Activated CD4-positive, CD25-positive, alpha-beta regulatory T cell (primary cell): ENCODE measurements at regions not wholly inside any gene's neighbourhood (a gene's known extent, or its start where the extent isn't known, plus 50 kb on each side); places are given as distances from the start of the nearest gene placed in this dataset.

Source experiments
- DNase-seq, 4 experiments: peaks; one replicate each; lab custom pipeline; 2025; lab: John Stamatoyannopoulos, UW

GRCh38 chr4:15340902-15341732 lies 86.7 kb upstream of the C1QTNF7 start:
- DNase-seq, result no peak

DNA sequence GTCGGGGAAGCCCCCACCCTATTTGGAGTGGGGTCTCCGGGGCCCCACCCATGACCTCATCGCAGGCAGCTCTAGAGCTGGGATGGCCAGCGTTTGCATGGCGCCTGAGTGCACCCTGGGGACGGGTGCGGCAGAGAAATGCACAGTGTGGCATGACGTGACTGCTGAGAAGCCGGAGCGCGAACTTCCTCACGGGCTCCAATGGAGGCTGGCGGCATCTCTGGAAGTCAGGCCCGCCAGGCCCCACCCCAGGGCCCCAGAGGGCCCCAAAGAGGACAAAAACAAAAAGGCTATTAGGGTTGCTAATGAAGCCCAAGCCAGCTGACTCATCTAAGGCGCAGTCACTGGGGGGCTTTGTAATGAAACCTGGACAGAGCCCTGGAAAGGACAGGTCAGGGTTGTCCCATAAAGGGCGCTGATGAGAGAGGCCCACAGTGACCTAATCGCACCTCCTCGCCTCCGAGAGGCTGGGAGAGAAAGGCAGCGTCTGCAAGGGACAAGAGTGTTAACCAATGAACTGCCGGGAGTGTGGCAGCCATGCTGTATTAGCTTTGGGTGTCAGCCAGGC lies 86.0 kb upstream of the C1QTNF7 start:
- DNase-seq, result no peak

DNA sequence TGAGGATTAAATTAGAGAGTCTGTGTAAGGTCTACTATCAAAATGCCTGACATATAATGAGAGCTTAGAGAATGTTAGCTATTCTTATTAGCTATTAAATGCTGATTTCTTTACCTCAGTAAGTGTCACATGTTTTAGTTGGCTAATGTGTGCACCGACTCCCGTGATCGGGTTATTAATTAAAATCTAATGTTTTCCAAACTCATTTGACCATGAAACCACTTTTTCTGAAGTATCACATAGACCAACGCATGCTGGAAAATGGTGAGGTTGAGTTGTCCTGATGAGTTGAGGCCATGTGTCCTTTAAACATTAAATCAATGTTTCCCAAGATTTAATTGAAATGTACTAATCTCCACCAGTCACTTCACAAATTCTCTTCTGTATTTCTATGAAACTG lies 84.8 kb upstream of the C1QTNF7 start:
- DNase-seq, result no peak

GRCh38 chr4:15343581-15343980 lies 84.3 kb upstream of the C1QTNF7 start:
- DNase-seq, result no peak

DNA sequence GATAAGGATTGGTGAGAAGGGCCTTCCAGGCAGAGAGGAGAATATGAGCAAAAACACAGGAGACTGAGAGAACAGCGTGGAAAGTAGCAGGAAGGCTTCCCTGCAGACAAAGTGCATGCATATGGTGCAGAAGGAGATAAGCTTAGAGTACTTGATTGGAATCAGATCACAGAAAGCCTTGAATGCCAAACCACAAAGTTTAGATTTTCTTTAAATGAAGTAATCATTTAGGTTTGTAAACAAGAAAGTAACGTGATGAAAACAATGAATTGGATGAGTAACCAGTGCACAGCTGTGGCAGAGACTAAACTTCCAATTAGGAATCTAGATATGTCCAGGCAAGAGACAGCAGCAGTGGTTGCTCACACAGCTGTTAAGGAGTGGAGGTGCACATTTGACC lies 83.8 kb upstream of the C1QTNF7 start:
- no peak for DNase-seq

DNA sequence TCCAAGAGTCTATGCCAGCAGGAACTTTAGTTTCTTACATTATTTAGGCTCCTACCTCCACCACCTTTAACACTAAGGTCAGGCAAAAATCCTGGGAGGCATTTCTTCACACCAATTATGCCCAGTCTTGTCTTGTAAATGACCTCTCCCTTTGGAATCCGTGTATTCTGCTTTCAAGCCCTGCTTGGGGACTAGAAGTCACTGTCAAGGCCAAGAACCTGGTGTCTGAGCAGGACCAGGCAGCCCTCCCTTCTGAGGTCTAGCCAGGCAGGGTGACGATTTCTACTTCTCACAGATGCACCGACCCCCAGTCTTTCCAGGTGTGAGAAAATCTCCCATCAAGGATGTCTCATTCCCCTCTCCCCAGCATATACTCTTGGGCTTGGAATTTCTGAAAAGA lies 82.7 kb upstream of the C1QTNF7 start:
- no peak for DNase-seq

GRCh38 chr4:15348236-15348635 lies 79.6 kb upstream of the C1QTNF7 start:
- DNase-seq, result no peak

GRCh38 chr4:15348695-15349094 lies 79.1 kb upstream of the C1QTNF7 start:
- no peak for DNase-seq

- DNase-seq, result no peak
Measured at GRCh38 chr4:15349531-15349935, 78.3 kb upstream of the C1QTNF7 start.

DNA sequence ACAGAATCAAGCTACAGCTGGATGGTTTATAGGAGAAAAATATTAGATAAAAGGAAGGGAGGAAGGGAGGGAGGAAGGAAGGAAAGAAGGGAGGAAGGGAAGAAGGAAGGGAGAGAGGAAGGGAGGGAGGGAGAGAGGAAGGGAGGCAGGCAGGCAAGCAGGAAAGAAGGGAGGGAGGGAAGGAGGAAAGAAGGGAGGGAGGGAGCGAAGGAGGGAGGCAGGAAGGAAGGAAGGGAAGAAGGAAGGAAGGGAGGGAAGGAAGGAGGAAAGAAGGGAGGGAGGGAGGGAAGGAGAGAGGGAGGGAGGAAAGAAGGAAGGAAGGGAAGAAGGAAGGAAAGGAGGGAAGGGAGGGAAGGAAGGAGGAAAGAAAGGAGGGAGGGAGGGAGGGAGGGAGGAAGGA lies 77.9 kb upstream of the C1QTNF7 start:
- DNase-seq, result no peak

DNA sequence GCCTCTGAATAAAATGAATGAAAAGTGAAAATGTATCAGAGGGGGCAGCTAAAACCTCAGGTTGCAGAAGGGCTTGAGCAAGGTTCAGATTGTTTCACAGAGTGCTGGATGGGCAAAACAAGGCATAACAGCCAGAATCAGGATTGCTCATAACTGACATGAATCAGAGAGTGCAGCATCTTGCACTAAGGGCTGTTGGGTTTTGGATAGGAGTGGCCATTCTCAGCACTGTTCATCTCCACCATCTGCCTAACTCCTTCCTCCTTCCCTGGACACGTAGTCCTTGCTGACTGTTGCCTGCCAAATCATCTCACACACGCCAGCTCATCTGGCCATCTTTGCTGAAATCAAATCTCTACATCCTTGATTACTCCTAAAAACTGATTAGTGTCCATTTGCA lies 75.3 kb upstream of the C1QTNF7 start:
- no peak for DNase-seq

DNA sequence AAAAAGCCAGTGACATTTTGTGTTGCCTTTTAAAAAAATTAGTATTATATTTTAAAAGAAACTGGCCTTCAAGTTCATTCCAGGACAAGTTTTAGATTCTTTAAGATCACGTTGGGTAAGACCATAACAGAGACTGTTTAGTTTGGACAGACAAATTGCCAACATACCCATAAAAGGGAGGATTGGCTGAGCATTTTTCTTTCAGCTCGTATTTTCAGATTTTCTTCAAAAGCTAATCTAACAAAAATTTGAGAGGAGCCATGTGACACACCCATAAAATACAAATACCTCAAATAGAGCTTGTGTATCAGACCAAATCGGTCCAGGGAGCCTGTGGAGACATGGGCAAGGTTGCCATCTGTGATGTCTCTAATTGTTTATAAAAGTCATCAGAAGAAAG lies 74.6 kb upstream of the C1QTNF7 start:
- DNase-seq, result no peak

DNA sequence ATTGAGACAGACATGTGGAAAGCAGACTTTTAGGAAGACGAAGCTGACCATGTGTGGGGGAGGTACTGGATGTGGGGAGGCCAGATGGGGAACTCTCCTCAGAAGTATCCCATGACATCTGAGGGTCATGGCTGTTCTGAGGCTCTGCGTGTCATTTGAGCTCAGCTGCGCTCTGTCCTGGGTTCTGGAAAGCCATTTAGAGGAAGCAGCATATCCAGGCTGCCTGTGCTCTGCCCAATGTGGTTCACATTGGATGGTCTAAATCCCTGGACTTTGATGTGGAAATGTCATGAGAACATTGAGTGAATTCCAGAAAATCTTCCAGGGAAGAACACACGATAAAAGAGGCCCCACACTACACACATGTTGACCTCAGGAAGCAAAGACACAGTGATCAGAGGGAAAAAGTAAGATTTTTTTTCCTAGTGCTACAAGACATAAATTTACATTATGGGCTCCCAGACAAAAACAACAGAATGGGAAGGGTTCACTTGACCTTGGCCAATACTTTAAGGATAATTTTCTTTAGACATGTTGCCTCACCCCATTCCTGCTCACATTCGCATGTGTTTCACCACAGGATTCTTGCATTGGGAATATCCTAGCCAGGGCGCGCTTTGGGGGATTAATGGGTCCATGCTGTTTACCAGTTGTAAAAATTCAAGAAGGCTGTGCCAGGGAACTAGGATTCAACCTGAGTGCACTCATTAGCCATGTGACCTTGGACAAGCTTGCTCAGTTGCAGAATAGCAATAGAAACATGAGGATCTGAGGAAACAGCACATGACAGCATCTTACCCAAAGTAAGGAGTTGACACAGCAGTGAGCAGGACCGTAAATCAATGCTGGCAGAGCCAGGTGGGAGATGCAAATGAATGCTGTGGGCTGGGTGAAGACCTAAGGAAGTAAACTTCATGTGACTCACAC lies 73.2 kb upstream of the C1QTNF7 start:
- DNase-seq, result no peak

DNA sequence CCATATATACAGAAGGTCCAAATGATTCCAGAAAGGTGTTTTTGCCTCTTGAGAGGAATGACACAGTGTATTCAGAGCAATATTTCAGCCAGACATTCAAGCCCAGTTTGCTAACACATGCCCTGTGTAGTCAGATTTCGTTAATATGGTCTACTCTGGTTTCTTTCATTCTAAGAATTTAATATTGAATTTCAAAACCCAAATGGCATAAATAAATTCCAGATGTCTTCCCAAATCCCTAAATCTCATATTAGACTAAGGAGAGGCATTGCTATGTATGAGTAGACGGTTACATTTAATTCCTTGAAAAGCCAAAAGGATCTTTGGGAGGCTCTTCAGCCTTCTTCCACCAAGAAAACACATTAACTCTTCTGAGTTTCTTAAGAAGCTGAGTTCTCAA lies 66.3 kb upstream of the C1QTNF7 start:
- DNase-seq, result no peak

DNA sequence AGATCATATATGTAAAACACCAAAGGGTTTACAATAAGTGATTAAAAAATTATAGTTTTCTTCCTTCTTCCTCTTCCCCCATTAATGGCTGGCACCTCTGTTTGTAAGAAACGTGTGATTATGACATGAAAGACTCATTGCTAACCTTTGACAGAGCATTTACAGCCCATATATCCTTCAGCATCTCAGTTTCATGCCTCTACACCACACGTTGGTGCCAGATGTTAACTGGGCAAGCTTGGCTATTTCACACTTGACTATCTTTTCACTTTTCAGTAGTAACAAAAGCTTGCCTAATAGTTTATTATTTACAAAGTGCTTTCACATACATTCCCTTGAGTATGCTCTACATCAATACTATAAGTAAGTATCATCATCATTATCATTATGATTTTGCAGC lies 65.3 kb upstream of the C1QTNF7 start:
- DNase-seq, result no peak

GRCh38 chr4:15364183-15364582 lies 63.6 kb upstream of the C1QTNF7 start:
- DNase-seq, result no peak

DNA sequence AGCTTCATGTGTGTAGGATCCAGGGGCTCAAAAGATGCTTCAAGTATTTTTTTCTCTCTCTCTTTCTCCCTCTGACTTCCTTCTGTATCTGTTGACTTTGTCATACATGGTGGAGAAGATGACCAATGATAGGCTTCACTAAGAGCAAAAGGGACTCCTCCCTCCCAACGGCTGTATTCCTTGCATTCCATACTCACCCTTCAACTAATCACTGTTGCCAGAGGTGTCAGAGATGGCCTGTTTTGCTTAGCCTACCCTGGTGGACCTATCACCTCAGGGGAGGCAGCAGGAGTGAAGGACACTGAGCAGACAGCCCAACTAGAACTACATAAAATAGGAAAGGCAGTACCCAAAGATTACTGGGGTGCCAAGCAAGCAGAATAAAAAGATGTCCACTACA lies 62.2 kb upstream of the C1QTNF7 start:
- no peak for DNase-seq

DNA sequence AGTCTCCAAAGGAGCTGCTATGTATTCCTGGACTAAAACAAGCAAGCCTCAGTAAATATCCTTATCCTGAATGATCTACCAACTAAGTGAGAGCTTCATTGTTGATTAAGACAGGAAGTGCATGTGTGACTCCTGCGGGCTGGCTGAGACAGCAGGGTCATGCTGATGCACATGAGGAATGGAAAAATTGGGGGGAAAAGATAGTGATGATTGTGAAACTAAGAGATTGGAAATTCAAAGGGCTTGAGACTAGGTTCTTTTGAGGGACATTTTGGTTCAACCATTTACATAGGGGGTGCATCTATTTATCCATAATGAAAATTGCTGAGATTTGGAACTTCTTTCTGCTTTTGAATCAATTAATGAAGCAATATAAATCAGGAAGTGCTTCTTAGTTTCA lies 61.1 kb upstream of the C1QTNF7 start:
- no peak for DNase-seq

- no peak for DNase-seq
Measured at GRCh38 chr4:15368856-15369255, 59.0 kb upstream of the C1QTNF7 start.

DNA sequence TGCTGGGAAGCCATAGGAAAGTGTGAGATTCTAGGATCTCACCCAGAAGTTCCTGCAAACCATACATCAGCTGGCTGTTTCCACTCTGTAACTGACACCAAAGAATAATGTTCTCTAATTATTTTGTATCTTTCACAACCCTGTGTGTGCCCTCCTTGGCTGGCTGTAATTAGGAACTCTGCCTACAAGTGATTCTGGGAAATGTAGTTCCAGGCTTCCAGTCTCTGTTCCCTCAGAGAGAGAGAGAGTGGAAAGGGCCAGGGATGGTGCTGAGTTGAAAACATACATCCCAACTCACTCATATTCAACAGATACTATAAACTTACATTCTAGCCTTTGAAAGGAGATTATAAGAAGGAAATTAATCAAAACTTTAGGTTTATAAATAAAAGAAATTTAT lies 57.5 kb upstream of the C1QTNF7 start:
- DNase-seq, result no peak

DNA sequence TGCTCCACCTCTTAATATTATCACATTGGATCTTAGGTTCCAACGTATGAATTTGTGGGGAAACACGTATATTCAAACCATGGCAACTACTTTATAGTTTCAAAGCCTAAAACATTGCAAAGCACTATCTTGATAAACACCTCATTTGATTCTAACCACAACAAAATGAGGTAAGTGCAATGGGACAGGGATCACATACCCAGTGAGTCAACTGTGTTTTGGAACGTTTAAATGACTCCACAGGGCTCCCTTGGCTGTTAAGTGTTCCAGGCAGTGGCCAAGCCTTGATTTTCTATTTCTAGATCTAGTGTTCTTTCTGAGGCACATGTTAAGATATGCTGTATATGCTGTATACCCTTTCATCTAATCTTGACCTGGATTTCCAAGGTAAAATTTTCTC lies 54.5 kb upstream of the C1QTNF7 start:
- no peak for DNase-seq

GRCh38 chr4:15374656-15375055 lies 53.2 kb upstream of the C1QTNF7 start:
- DNase-seq, result no peak

GRCh38 chr4:15375667-15376066 lies 52.2 kb upstream of the C1QTNF7 start:
- DNase-seq, result no peak
